MM.1S (cell line): ENCODE measurements at regions not wholly inside any gene's neighbourhood (a gene's known extent, or its start where the extent isn't known, plus 50 kb on each side); places are given as distances from the start of the nearest gene placed in this dataset.

ENCODE experiments used
- DNase-seq: peaks from one replicate; pipeline ENCODE4 v3.0.0-alpha.2; 2015
- H2AFZ ChIP-seq: fragments of 300-600 bp; sonication (generic); 2 replicates; pipeline ENCODE4 v1.6.0; 2016; ENCODE audit warnings: antibody characterized with exemption, low read length
- H3F3A ChIP-seq: fragments of 300-600 bp; sonication (generic); 2 replicates; pipeline ENCODE4 v1.6.1; 2016; ENCODE audit warnings: mild to moderate bottlenecking, antibody characterized with exemption, low read length, moderate library complexity, mixed read lengths; ENCODE audit not compliant: insufficient read depth
- H3K27ac ChIP-seq: fragments of 300-600 bp; sonication (generic); 2 replicates; pipeline ENCODE4 v1.5.1; 2016; ENCODE audit warnings: mild to moderate bottlenecking, low read length
- H3K27me3 ChIP-seq: fragments of 300-600 bp; sonication (generic); replicated peaks from 2 replicates; pipeline ENCODE4 v1.6.0; 2016; ENCODE audit warnings: low read length; ENCODE audit not compliant: insufficient read depth
- H3K36me3 ChIP-seq: fragments of 300-600 bp; sonication (generic); replicated peaks from 2 replicates; pipeline ENCODE4 v1.6.1; 2016; ENCODE audit warnings: mild to moderate bottlenecking, low read length, mixed read lengths; ENCODE audit not compliant: insufficient read depth
- H3K4me1 ChIP-seq: fragments of 300-600 bp; sonication (generic); 2 replicates; pipeline ENCODE4 v1.6.1; 2016; ENCODE audit warnings: low read length, mixed read lengths
- H3K4me2 ChIP-seq: fragments of 300-600 bp; sonication (generic); 2 replicates; pipeline ENCODE4 v1.6.0; 2016; ENCODE audit warnings: low read depth, low read length
- H3K4me3 ChIP-seq: fragments of 300-600 bp; sonication (generic); 2 replicates; pipeline ENCODE4 v1.5.1; 2016; ENCODE audit warnings: low read length, mixed read lengths
- H3K79me2 ChIP-seq: fragments of 300-600 bp; sonication (generic); 2 replicates; pipeline ENCODE4 v1.6.1; 2016; ENCODE audit warnings: mixed run types, low read length, mixed read lengths
- H3K9ac ChIP-seq: fragments of 300-600 bp; sonication (generic); 2 replicates; pipeline ENCODE4 v1.6.1; 2016; ENCODE audit warnings: low read length, mixed read lengths
- H3K9me2 ChIP-seq: fragments of 300-600 bp; sonication (generic); replicated peaks from 2 replicates; pipeline ENCODE4 v1.6.1; 2016; ENCODE audit warnings: mild to moderate bottlenecking, low read length, mixed read lengths; ENCODE audit not compliant: insufficient read depth
- H3K9me3 ChIP-seq: fragments of 300-600 bp; sonication (generic); replicated peaks from 2 replicates; pipeline ENCODE4 v1.6.1; 2016; ENCODE audit warnings: mild to moderate bottlenecking, low read length, mixed read lengths; ENCODE audit not compliant: insufficient read depth
- H4K20me1 ChIP-seq: fragments of 300-600 bp; sonication (generic); 2 replicates; pipeline ENCODE4 v1.6.1; 2016; ENCODE audit warnings: mild to moderate bottlenecking, low read length, moderate library complexity, mixed read lengths; ENCODE audit not compliant: insufficient read depth
- EZH2 ChIP-seq: fragments of 300-600 bp; sonication (generic); optimal IDR thresholded peaks from 2 replicates; pipeline ENCODE3; 2017; ENCODE audit warnings: low read depth, mild to moderate bottlenecking, antibody characterized with exemption, low read length, mixed read lengths
- EZH2phosphoT487 ChIP-seq: fragments of 300-600 bp; sonication (generic); IDR thresholded peaks from 2 replicates; pipeline ENCODE4 v1.6.1; 2018; ENCODE audit warnings: antibody characterized with exemption, low read length
- TF ChIP-seq, protein P1 (sequence below): fragments of 300-600 bp; sonication (generic); IDR thresholded peaks from 2 replicates; pipeline ENCODE4 v1.5.1; 2016; ENCODE audit warnings: antibody characterized with exemption, low read length, mixed read lengths

DNA sequence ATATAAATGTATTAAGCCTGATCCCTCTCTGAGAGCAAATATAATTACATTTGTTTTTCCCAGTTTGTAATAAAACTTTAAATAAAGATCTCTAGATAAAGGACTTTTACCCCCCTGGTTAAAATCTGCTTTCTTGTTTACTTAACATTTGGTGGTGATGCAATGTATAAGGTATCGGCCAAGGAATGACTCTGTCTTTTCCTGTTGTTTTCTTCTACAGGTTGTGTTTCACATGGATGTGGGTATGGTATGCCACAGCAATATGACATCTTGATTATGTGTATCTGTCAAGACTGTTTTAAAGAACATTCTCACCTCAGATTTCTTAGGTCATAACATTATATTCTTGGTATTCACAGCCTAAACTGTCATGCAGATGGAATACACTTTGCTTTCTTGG, 210.6 kb upstream of the NOVA1 start:
- Histone ChIP-seq H3K4me3 (no peak overlapping the region), H2AFZ (no peak overlapping the region), H3K9ac (no peak overlapping the region), H3K36me3 (no peaks in the 10 kb centered on the region), H3K4me2 (no peak overlapping the region), H3K79me2 (no peaks in the 10 kb centered on the region), H3K27me3 (no peaks in the 10 kb centered on the region), H3K9me2 (no peaks in the 10 kb centered on the region), H3K4me1 (no peaks in the 10 kb centered on the region), H3K9me3 (no peaks in the 10 kb centered on the region), H4K20me1 (no peaks in the 10 kb centered on the region), H3K27ac (no peak overlapping the region), H3F3A (no peaks in the 10 kb centered on the region)
- TF ChIP-seq, protein P1, sequence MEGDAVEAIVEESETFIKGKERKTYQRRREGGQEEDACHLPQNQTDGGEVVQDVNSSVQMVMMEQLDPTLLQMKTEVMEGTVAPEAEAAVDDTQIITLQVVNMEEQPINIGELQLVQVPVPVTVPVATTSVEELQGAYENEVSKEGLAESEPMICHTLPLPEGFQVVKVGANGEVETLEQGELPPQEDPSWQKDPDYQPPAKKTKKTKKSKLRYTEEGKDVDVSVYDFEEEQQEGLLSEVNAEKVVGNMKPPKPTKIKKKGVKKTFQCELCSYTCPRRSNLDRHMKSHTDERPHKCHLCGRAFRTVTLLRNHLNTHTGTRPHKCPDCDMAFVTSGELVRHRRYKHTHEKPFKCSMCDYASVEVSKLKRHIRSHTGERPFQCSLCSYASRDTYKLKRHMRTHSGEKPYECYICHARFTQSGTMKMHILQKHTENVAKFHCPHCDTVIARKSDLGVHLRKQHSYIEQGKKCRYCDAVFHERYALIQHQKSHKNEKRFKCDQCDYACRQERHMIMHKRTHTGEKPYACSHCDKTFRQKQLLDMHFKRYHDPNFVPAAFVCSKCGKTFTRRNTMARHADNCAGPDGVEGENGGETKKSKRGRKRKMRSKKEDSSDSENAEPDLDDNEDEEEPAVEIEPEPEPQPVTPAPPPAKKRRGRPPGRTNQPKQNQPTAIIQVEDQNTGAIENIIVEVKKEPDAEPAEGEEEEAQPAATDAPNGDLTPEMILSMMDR: no peak
- TF ChIP-seq EZH2: no peak
- no peak for TF ChIP-seq EZH2phosphoT487
- DNase-seq: no peak

GRCh38 chr14:26810631-26811030, 212.8 kb upstream of the NOVA1 start:
- DNase-seq: no peak
- no peak overlapping the region for H3K27ac ChIP-seq
- H3K36me3 ChIP-seq: no peaks in the 10 kb centered on the region
- H3F3A ChIP-seq: no peaks in the 10 kb centered on the region
- H3K4me3 ChIP-seq: no peak overlapping the region
- no peaks in the 10 kb centered on the region for H3K27me3 ChIP-seq
- no peaks in the 10 kb centered on the region for H4K20me1 ChIP-seq
- H3K9ac ChIP-seq: no peak overlapping the region
- no peaks in the 10 kb centered on the region for H3K4me1 ChIP-seq
- TF ChIP-seq EZH2phosphoT487 (no peak), EZH2 (no peak)
- no peaks in the 10 kb centered on the region for H3K79me2 ChIP-seq
- H3K4me2 ChIP-seq: no peak overlapping the region
- no peaks in the 10 kb centered on the region for H3K9me3 ChIP-seq
- no peak overlapping the region for H2AFZ ChIP-seq
- H3K9me2 ChIP-seq: no peaks in the 10 kb centered on the region

DNA sequence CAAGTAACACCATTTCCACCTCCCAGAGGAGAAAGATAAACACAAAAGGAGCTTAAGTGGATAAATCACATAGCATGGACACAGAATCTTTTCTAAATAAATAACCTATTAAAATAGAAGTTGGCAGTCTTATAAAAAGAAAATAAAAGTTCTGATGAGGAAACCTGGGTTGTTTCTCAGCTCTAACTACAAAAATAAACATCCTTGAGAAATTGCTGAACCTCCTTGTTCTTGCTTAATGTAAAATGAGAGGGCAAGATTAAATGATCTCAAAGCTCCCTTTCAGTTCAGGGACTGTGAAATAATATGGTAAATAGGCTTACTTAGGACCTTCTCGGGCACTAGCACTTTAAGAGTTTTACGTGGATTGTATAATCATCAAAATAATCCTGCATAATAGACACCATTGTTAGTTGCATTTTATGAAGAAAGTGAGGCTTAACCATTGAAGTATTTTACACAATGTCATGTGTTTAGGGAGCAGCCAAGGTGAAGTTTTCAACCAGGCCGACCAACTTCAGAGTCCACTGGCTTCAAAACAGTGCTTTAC, 214.0 kb upstream of the NOVA1 start:
- H3K4me2 ChIP-seq: no peak overlapping the region
- H3K9me2 ChIP-seq: no peaks in the 10 kb centered on the region
- no peaks in the 10 kb centered on the region for H4K20me1 ChIP-seq
- no peak overlapping the region for H3K27ac ChIP-seq
- no peaks in the 10 kb centered on the region for H3K36me3 ChIP-seq
- H3K4me1 ChIP-seq: no peaks in the 10 kb centered on the region
- H3K27me3 ChIP-seq: no peaks in the 10 kb centered on the region
- no peak overlapping the region for H2AFZ ChIP-seq
- TF ChIP-seq, protein P1: no peak
- TF ChIP-seq EZH2: no peak
- TF ChIP-seq EZH2phosphoT487: no peak
- no peak for DNase-seq
- no peak overlapping the region for H3K9ac ChIP-seq
- no peaks in the 10 kb centered on the region for H3K79me2 ChIP-seq
- no peaks in the 10 kb centered on the region for H3F3A ChIP-seq
- no peaks in the 10 kb centered on the region for H3K9me3 ChIP-seq
- no peak overlapping the region for H3K4me3 ChIP-seq

GRCh38 chr14:26820138-26820537, 222.3 kb upstream of the NOVA1 start:
- no peaks in the 10 kb centered on the region for H4K20me1 ChIP-seq
- TF ChIP-seq EZH2: no peak
- TF ChIP-seq EZH2phosphoT487: no peak
- TF ChIP-seq, protein P1: no peak
- no peak overlapping the region for H3K4me3 ChIP-seq
- H3K79me2 ChIP-seq: no peaks in the 10 kb centered on the region
- H3K4me1 ChIP-seq: no peaks in the 10 kb centered on the region
- no peaks in the 10 kb centered on the region for H3K27me3 ChIP-seq
- DNase-seq: no peak
- no peak overlapping the region for H3K27ac ChIP-seq
- H3K9me2 ChIP-seq: no peaks in the 10 kb centered on the region
- no peak overlapping the region for H2AFZ ChIP-seq
- no peaks in the 10 kb centered on the region for H3K9me3 ChIP-seq
- H3K4me2 ChIP-seq: no peak overlapping the region
- H3K9ac ChIP-seq: no peak overlapping the region
- no peaks in the 10 kb centered on the region for H3F3A ChIP-seq
- H3K36me3 ChIP-seq: no peaks in the 10 kb centered on the region
